Cardiac muscle cell (in vitro differentiated cells and primary cell): ENCODE measurements at regions not wholly inside any gene's neighbourhood (a gene's known extent, or its start where the extent isn't known, plus 50 kb on each side); places are given as distances from the start of the nearest gene placed in this dataset.

Experiments
- DNase-seq, 2 donors: peaks; one replicate each; pipeline versions ENCODE4 v3.0.0 to v3.0.0-alpha.2; 2010 to 2017; ENCODE audit warnings: low read depth in 1 of 2, low spot score in 1 of 2
- H3K27ac ChIP-seq: fragments of 200-600 bp; sonication (generic); 2 replicates; pipeline ENCODE4 v1.5.1; 2016
- H3K27me3 ChIP-seq: fragments of 200-600 bp; sonication (generic); 2 replicates; pipeline ENCODE4 v1.6.0; 2016; ENCODE audit warnings: control low read depth
- H3K36me3 ChIP-seq: fragments of 200-600 bp; sonication (generic); 2 replicates; pipeline ENCODE4 v1.5.1; 2016; ENCODE audit warnings: control low read depth
- H3K4me1 ChIP-seq: fragments of 200-600 bp; sonication (generic); 2 replicates; pipeline ENCODE4 v1.8.1; 2017; ENCODE audit warnings: low read depth, mild to moderate bottlenecking, mixed run types
- H3K4me3 ChIP-seq: fragments of 200-600 bp; sonication (generic); 2 replicates; pipeline ENCODE4 v1.5.1; 2016; ENCODE audit warnings: mild to moderate bottlenecking
- H3K9me3 ChIP-seq: fragments of 200-600 bp; sonication (generic); 2 replicates; pipeline ENCODE4 v1.5.1; 2017; ENCODE audit warnings: low read depth, mild to moderate bottlenecking, control low read depth
- CTCF ChIP-seq: IDR thresholded peaks from 2 replicates; pipeline ENCODE4 v1.5.1; 2012; ENCODE audit warnings: low read depth, mild to moderate bottlenecking, low read length

- Histone ChIP-seq H3K4me1 (no peaks in the 10 kb centered on the region), H3K4me3 (no peak overlapping the region), H3K9me3 (no peaks in the 10 kb centered on the region), H3K27me3 (no peaks in the 10 kb centered on the region), H3K36me3 (no peaks in the 10 kb centered on the region), H3K27ac (no peak overlapping the region)
- DNase-seq = no peak
- TF ChIP-seq CTCF = no peak
Measured at GRCh38 chr1:222136869-222137268, 395.0 kb upstream of the DUSP10 start.

GRCh38 chr1:222129041-222129440, 387.2 kb upstream of the DUSP10 start:
- H3K4me1 ChIP-seq = no peaks in the 10 kb centered on the region
- H3K27me3 ChIP-seq = no peaks in the 10 kb centered on the region
- no peak for TF ChIP-seq CTCF

GRCh38 chr1:222127526-222128152, 385.8 kb upstream of the DUSP10 start:
- H3K4me3 ChIP-seq = no peak overlapping the region
- no peaks in the 10 kb centered on the region for H3K9me3 ChIP-seq
- DNase-seq = no peak
- no peaks in the 10 kb centered on the region for H3K27me3 ChIP-seq
- no peak for TF ChIP-seq CTCF
- no peaks in the 10 kb centered on the region for H3K4me1 ChIP-seq
- H3K27ac ChIP-seq = no peak overlapping the region
- H3K36me3 ChIP-seq = no peaks in the 10 kb centered on the region

More at GRCh38 chr1:222129041-222129440, 387.2 kb upstream of the DUSP10 start:
- no peaks in the 10 kb centered on the region for H3K36me3 ChIP-seq
- no peaks in the 10 kb centered on the region for H3K9me3 ChIP-seq
- DNase-seq = no peak
- no peak overlapping the region for H3K4me3 ChIP-seq
- no peak overlapping the region for H3K27ac ChIP-seq

GRCh38 chr1:222127096-222127495, 385.2 kb upstream of the DUSP10 start:
- no peak overlapping the region for H3K4me3 ChIP-seq
- no peak for TF ChIP-seq CTCF
- no peak overlapping the region for H3K27ac ChIP-seq
- H3K36me3 ChIP-seq = no peaks in the 10 kb centered on the region
- no peaks in the 10 kb centered on the region for H3K9me3 ChIP-seq
- H3K27me3 ChIP-seq = no peaks in the 10 kb centered on the region
- H3K4me1 ChIP-seq = no peaks in the 10 kb centered on the region
- no peak for DNase-seq

GRCh38 chr1:222126052-222126451, 384.2 kb upstream of the DUSP10 start:
- Histone ChIP-seq H3K4me3 (no peak overlapping the region), H3K9me3 (no peaks in the 10 kb centered on the region), H3K4me1 (no peaks in the 10 kb centered on the region), H3K36me3 (no peaks in the 10 kb centered on the region), H3K27ac (no peak overlapping the region), H3K27me3 (no peaks in the 10 kb centered on the region)
- no peak for DNase-seq
- no peak for TF ChIP-seq CTCF

GRCh38 chr1:222124602-222125001, 382.7 kb upstream of the DUSP10 start:
- Histone ChIP-seq H3K9me3 (no peaks in the 10 kb centered on the region), H3K27me3 (no peaks in the 10 kb centered on the region), H3K27ac (no peak overlapping the region), H3K4me1 (no peaks in the 10 kb centered on the region), H3K36me3 (no peaks in the 10 kb centered on the region), H3K4me3 (no peak overlapping the region)
- peak; percentile 16 for TF ChIP-seq CTCF
- DNase-seq = no peak
